ENCODE measurements at regions not wholly inside any gene's neighbourhood (a gene's known extent, or its start where the extent isn't known, plus 50 kb on each side); places are given as distances from the start of the nearest gene placed in this dataset.
"Not testable (repeated sequence)": the region's sequence is repeated elsewhere in the genome, so short reads cannot be mapped to it uniquely, and the experiment has no call there.

DNA sequence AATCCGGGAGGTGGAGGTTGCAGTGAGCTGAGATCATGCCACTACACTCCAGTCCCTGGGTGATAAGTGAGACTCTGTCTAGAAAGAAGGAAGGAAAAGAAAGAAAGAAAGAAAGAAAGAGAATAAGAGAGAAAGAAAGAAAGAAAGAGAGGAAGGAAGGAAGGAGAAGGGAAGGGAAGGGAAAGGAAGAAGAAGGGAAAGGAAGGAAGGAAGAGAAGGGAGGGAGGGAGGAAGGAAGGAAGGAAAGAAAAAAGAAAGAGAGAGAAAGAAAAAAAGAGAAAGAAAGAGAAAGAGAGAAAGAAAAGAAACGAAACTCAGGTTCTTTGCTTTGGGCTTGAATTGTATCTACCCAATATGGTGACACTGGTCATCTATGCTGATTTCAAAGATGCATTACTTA, 102.3 kb upstream of the GATA6 start:
- no peak overlapping the region for H3K27ac ChIP-seq (ENCODE audit: control insufficient read depth, insufficient read depth, low read length)
- no peak overlapping the region for H3K4me2 ChIP-seq (ENCODE audit: control insufficient read depth, extremely low read depth, insufficient read depth, low read depth, low read length)
- no peaks in the 10 kb centered on the region for H3K36me3 ChIP-seq (ENCODE audit: control insufficient read depth in 2 of 2, extremely low read depth in 1 of 2, insufficient read depth in 2 of 2, low read length in 2 of 2)
- FAIRE-seq (no peak), DNase-seq (ENCODE audit: low read depth, low spot score) (no peak)
- H3K9me3 ChIP-seq (ENCODE audit: control insufficient read depth, low read depth, low read length) = no peaks in the 10 kb centered on the region
- no peak for TF ChIP-seq CTCF (optimal IDR thresholded peaks at IDR 0.05 in 1 of 3, IDR thresholded peaks at IDR 0.05 in 1 of 3, conservative IDR thresholded peaks at IDR 0.05 in 1 of 3; ENCODE audit: extremely low read depth in 1 of 3, insufficient read depth in 2 of 3, low read length in 3 of 3)
- TF ChIP-seq EZH2 (IDR thresholded peaks at IDR 0.05; ENCODE audit: low read length) = no peak
- no peak overlapping the region for H3K9ac ChIP-seq (ENCODE audit: control insufficient read depth, extremely low read depth, insufficient read depth, low read length)
- H2AFZ ChIP-seq (ENCODE audit: control insufficient read depth, low read length) = no peak overlapping the region
- dilution Hi-C loops (cut with MboI; ENCODE audit: extremely low pct_ligation_motif_present, low sequenced_read_pairs) = no loop called here
- H4K20me1 ChIP-seq (ENCODE audit: control insufficient read depth, extremely low read depth, insufficient read depth, low read length) = no peaks in the 10 kb centered on the region
- H3K27me3 ChIP-seq (ENCODE audit: control insufficient read depth, extremely low read depth, insufficient read depth, low read length) = no peaks in the 10 kb centered on the region
- H3K9me1 ChIP-seq (ENCODE audit: control insufficient read depth, extremely low read depth, insufficient read depth, low read length) = no peaks in the 10 kb centered on the region
- H3K79me2 ChIP-seq (ENCODE audit: control insufficient read depth, insufficient read depth, low read length) = no peaks in the 10 kb centered on the region
- no peak overlapping the region for H3K4me3 ChIP-seq (ENCODE audit: control insufficient read depth in 2 of 3, extremely low read depth in 1 of 3, insufficient read depth in 2 of 3, low read depth in 1 of 3, low read length in 3 of 3)
- no peaks in the 10 kb centered on the region for H3K4me1 ChIP-seq (ENCODE audit: control insufficient read depth, extremely low read depth, insufficient read depth, low read length)

DNA sequence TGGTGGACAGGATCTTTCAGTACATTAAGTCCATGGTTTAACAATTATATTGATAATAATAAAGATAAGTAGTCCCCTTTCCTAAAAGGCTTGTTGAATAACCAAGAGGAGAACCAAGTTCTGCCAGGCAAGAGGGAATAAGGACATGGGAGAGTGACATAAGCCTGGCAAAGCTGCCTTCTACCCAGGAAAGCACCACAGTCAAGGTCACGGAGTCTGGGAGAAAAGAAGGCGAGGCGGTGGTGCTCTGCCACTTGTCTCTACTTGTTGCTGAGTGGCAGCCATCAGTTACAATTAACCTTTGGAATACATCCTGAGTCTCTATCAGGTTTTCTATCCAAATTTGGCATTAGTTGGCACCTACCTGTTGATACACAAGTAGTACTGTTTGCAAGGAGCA, 101.7 kb upstream of the GATA6 start:
- dilution Hi-C loops (cut with MboI; ENCODE audit: extremely low pct_ligation_motif_present, low sequenced_read_pairs) = no loop called here
- no peaks in the 10 kb centered on the region for H4K20me1 ChIP-seq (ENCODE audit: control insufficient read depth, extremely low read depth, insufficient read depth, low read length)
- no peak overlapping the region for H3K4me3 ChIP-seq (ENCODE audit: control insufficient read depth in 2 of 3, extremely low read depth in 1 of 3, insufficient read depth in 2 of 3, low read depth in 1 of 3, low read length in 3 of 3)
- no peak overlapping the region for H3K4me2 ChIP-seq (ENCODE audit: control insufficient read depth, extremely low read depth, insufficient read depth, low read depth, low read length)
- FAIRE-seq (no peak), DNase-seq (ENCODE audit: low read depth, low spot score) (no peak)
- H3K27me3 ChIP-seq (ENCODE audit: control insufficient read depth, extremely low read depth, insufficient read depth, low read length) = no peaks in the 10 kb centered on the region
- no peaks in the 10 kb centered on the region for H3K79me2 ChIP-seq (ENCODE audit: control insufficient read depth, insufficient read depth, low read length)
- TF ChIP-seq CTCF (optimal IDR thresholded peaks at IDR 0.05 in 1 of 3, IDR thresholded peaks at IDR 0.05 in 1 of 3, conservative IDR thresholded peaks at IDR 0.05 in 1 of 3; ENCODE audit: extremely low read depth in 1 of 3, insufficient read depth in 2 of 3, low read length in 3 of 3) = no peak
- TF ChIP-seq EZH2 (IDR thresholded peaks at IDR 0.05; ENCODE audit: low read length) = no peak
- no peaks in the 10 kb centered on the region for H3K9me3 ChIP-seq (ENCODE audit: control insufficient read depth, low read depth, low read length)
- H3K27ac ChIP-seq (ENCODE audit: control insufficient read depth, insufficient read depth, low read length) = no peak overlapping the region
- no peaks in the 10 kb centered on the region for H3K4me1 ChIP-seq (ENCODE audit: control insufficient read depth, extremely low read depth, insufficient read depth, low read length)
- no peaks in the 10 kb centered on the region for H3K36me3 ChIP-seq (ENCODE audit: control insufficient read depth in 2 of 2, extremely low read depth in 1 of 2, insufficient read depth in 2 of 2, low read length in 2 of 2)
- no peak overlapping the region for H3K9ac ChIP-seq (ENCODE audit: control insufficient read depth, extremely low read depth, insufficient read depth, low read length)
- H2AFZ ChIP-seq (ENCODE audit: control insufficient read depth, low read length) = no peak overlapping the region
- H3K9me1 ChIP-seq (ENCODE audit: control insufficient read depth, extremely low read depth, insufficient read depth, low read length) = no peaks in the 10 kb centered on the region

DNA sequence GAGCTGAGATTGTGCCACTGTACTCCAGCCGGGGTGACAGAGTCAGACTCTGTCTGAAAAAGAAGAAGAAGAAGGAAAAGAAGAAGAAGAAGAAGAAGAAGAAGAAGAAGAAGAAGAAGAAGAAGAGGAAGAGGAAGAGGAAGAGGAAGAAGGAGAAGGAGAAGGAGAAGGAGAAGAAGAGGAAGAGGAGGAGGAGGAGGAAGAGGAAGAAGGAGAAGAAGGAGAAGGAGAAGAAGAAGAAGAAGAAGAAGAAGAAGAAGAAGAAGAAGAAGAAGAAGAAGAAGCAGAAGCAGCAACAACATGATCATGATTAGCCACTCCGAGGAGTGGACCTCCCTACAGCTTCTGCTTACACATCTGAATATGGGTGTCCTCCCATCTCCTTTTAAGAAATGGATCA, 100.6 kb upstream of the GATA6 start:
- H3K4me1 ChIP-seq (ENCODE audit: control insufficient read depth, extremely low read depth, insufficient read depth, low read length); H3K9me1 ChIP-seq (ENCODE audit: control insufficient read depth, extremely low read depth, insufficient read depth, low read length); FAIRE-seq; H3K4me2 ChIP-seq (ENCODE audit: control insufficient read depth, extremely low read depth, insufficient read depth, low read depth, low read length); H2AFZ ChIP-seq (ENCODE audit: control insufficient read depth, low read length); DNase-seq (ENCODE audit: low read depth, low spot score); H3K9ac ChIP-seq (ENCODE audit: control insufficient read depth, extremely low read depth, insufficient read depth, low read length); dilution Hi-C loops (cut with MboI; ENCODE audit: extremely low pct_ligation_motif_present, low sequenced_read_pairs); H3K4me3 ChIP-seq (ENCODE audit: control insufficient read depth in 2 of 3, extremely low read depth in 1 of 3, insufficient read depth in 2 of 3, low read depth in 1 of 3, low read length in 3 of 3); H3K9me3 ChIP-seq (ENCODE audit: control insufficient read depth, low read depth, low read length); H3K36me3 ChIP-seq (ENCODE audit: control insufficient read depth in 2 of 2, extremely low read depth in 1 of 2, insufficient read depth in 2 of 2, low read length in 2 of 2); H3K79me2 ChIP-seq (ENCODE audit: control insufficient read depth, insufficient read depth, low read length); H4K20me1 ChIP-seq (ENCODE audit: control insufficient read depth, extremely low read depth, insufficient read depth, low read length); H3K27ac ChIP-seq (ENCODE audit: control insufficient read depth, insufficient read depth, low read length); H3K27me3 ChIP-seq (ENCODE audit: control insufficient read depth, extremely low read depth, insufficient read depth, low read length): not testable (repeated sequence)

All from keratinocyte (primary cell).